Suppressor macrophage treated with lipopolysaccharide for 4 hours (primary cell): ENCODE measurements at regions not wholly inside any gene's neighbourhood (a gene's known extent, or its start where the extent isn't known, plus 50 kb on each side); places are given as distances from the start of the nearest gene placed in this dataset.
"Not testable (repeated sequence)": the region's sequence is repeated elsewhere in the genome, so short reads cannot be mapped to it uniquely, and the experiment has no call there.

Experiments
- DNase-seq: peaks from one replicate; pipeline ENCODE4 v3.0.0-alpha.2; 2020

GRCh38 chr3:101913168-101913567 is 63.9 kb downstream of the NFKBIZ start:
- no peak for DNase-seq

GRCh38 chr3:101917761-101918160 is 68.4 kb downstream of the NFKBIZ start:
- not testable (repeated sequence) for DNase-seq

- not testable (repeated sequence) for DNase-seq
Observed at GRCh38 chr3:101922151-101922725, 72.9 kb downstream of the NFKBIZ start.

GRCh38 chr3:101924621-101925020 is 75.3 kb downstream of the NFKBIZ start:
- not testable (repeated sequence) for DNase-seq

- DNase-seq = not testable (repeated sequence)
Observed at GRCh38 chr3:101925124-101925523, 75.8 kb downstream of the NFKBIZ start.

- DNase-seq = no peak
Observed at GRCh38 chr3:101925564-101925963, 76.2 kb downstream of the NFKBIZ start.

GRCh38 chr3:101926594-101927105 is 77.3 kb downstream of the NFKBIZ start:
- no peak for DNase-seq

GRCh38 chr3:101928890-101929289 is 79.6 kb downstream of the NFKBIZ start:
- DNase-seq = no peak

GRCh38 chr3:101931081-101931480 is 81.8 kb downstream of the NFKBIZ start:
- DNase-seq = no peak

GRCh38 chr3:101932326-101933068 is 83.2 kb downstream of the NFKBIZ start:
- DNase-seq = no peak

- DNase-seq = peak; percentile 92
Observed at GRCh38 chr3:101936419-101937356, 87.4 kb downstream of the NFKBIZ start.

- peak; percentile 16 for DNase-seq
Observed at GRCh38 chr3:101938262-101938847, 89.0 kb downstream of the NFKBIZ start.

GRCh38 chr3:101939361-101940049 is 90.2 kb downstream of the NFKBIZ start:
- DNase-seq = no peak

- peak; percentile 91 for DNase-seq
Observed at GRCh38 chr3:101940521-101941317, 91.4 kb downstream of the NFKBIZ start.

GRCh38 chr3:101941318-101942040 is 92.2 kb downstream of the NFKBIZ start:
- peak; percentile 74 for DNase-seq

GRCh38 chr3:101942356-101942755 is 93.0 kb downstream of the NFKBIZ start:
- peak; percentile 79 for DNase-seq

- DNase-seq = no peak
Observed at GRCh38 chr3:101943029-101943428, 93.7 kb downstream of the NFKBIZ start.

GRCh38 chr3:101944308-101944707 is 95.0 kb downstream of the NFKBIZ start:
- DNase-seq = no peak

- DNase-seq = no peak
Observed at GRCh38 chr3:101945980-101946379, 96.7 kb downstream of the NFKBIZ start.

- no peak for DNase-seq
Observed at GRCh38 chr3:101946906-101947305, 97.6 kb downstream of the NFKBIZ start.

- DNase-seq = peak; percentile 64
Observed at GRCh38 chr3:101950510-101950909, 101.2 kb downstream of the NFKBIZ start.
